ENCODE measurements at regions not wholly inside any gene's neighbourhood (a gene's known extent, or its start where the extent isn't known, plus 50 kb on each side); places are given as distances from the start of the nearest gene placed in this dataset.

DNA sequence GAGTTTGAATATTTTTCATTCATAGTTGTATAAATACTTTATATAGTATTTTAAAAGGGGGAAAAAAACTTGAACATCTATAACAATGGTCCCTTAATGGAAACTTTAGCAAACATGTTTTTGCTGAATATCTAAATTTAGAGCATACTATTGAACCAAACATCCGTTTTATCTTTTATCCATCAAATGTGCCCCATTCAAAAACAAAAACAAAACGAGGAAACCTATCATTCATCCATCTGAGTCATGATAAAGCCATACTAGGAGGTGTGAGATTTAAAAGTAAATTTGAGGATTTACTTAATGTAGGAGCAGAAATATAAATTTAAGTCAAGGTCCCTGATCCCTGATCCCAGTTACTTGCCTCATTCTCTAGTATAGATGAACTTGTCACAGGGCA, 463.6 kb upstream of the MDFIC2 start:
- intact Hi-C loops (cut with micrococcal nuclease; ENCODE audit: unreplicated experiment) = no loop called here
- DNase-seq = no peak
- H3K4me3 Mint-ChIP-seq (ENCODE audit: unreplicated experiment) = no peak overlapping the region
- TF ChIP-seq, protein P1, sequence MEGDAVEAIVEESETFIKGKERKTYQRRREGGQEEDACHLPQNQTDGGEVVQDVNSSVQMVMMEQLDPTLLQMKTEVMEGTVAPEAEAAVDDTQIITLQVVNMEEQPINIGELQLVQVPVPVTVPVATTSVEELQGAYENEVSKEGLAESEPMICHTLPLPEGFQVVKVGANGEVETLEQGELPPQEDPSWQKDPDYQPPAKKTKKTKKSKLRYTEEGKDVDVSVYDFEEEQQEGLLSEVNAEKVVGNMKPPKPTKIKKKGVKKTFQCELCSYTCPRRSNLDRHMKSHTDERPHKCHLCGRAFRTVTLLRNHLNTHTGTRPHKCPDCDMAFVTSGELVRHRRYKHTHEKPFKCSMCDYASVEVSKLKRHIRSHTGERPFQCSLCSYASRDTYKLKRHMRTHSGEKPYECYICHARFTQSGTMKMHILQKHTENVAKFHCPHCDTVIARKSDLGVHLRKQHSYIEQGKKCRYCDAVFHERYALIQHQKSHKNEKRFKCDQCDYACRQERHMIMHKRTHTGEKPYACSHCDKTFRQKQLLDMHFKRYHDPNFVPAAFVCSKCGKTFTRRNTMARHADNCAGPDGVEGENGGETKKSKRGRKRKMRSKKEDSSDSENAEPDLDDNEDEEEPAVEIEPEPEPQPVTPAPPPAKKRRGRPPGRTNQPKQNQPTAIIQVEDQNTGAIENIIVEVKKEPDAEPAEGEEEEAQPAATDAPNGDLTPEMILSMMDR (IDR thresholded peaks at IDR 0.05; ENCODE audit: insufficient read depth in 1 of 2, low read depth in 1 of 2, low read length in 1 of 2, severe bottlenecking in 1 of 2, unreplicated experiment in 1 of 2) = no peak
- Histone ChIP-seq H3K36me3 (ENCODE audit: control insufficient read depth, insufficient read depth, low read length) (no peaks in the 10 kb centered on the region), H3K27me3 (replicated peaks; ENCODE audit: control insufficient read depth, insufficient read depth, low read length) (no peaks in the 10 kb centered on the region; the same call in 1 of the 2 replicates), H3K4me3 (ENCODE audit: low read depth, low read length) (no peak overlapping the region), H3K4me1 (no peaks in the 10 kb centered on the region), H3K9me3 (no peaks in the 10 kb centered on the region)
- H3K9me3 Mint-ChIP-seq (ENCODE audit: unreplicated experiment) = no peaks in the 10 kb centered on the region
- H3K27me3 Mint-ChIP-seq (ENCODE audit: insufficient read depth, unreplicated experiment) = peaks cover 5% of the 10 kb centered on the region
- no peak overlapping the region for H3K27ac Mint-ChIP-seq (ENCODE audit: unreplicated experiment)
- no peaks in the 10 kb centered on the region for H3K4me1 Mint-ChIP-seq (ENCODE audit: low read depth, unreplicated experiment)
- CTCF ChIA-PET = no interaction called here
- BruUV-seq (replicated peaks) = no TSS peak
- no peaks in the 10 kb centered on the region for H3K36me3 Mint-ChIP-seq (ENCODE audit: insufficient read depth, unreplicated experiment)
- POLR2A ChIA-PET = no interaction called here

DNA sequence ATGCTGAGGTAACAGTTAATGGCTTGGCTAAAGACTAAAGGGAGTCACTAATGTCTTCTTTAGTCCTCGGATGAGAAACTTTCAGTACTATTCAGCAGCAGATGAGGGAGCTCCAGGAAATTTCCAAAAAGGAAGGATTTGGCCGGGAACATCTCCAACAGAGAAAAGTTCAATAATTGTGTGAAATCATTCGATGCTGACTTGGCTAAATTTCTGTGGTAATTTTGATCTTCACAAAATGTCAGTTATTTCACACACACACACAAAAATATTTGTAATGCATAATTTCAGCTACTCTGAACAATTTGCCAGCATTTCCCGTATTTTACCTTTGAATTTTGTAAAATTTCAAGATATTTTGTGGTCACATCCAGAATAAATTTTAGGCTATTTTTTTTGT, 462.8 kb upstream of the MDFIC2 start:
- ChIA-PET POLR2A (no interaction called here), CTCF (no interaction called here)
- Mint-ChIP-seq H3K4me1 (ENCODE audit: low read depth, unreplicated experiment) (no peaks in the 10 kb centered on the region), H3K36me3 (ENCODE audit: insufficient read depth, unreplicated experiment) (no peaks in the 10 kb centered on the region), H3K9me3 (ENCODE audit: unreplicated experiment) (no peaks in the 10 kb centered on the region), H3K4me3 (ENCODE audit: unreplicated experiment) (no peak overlapping the region), H3K27ac (ENCODE audit: unreplicated experiment) (no peak overlapping the region), H3K27me3 (ENCODE audit: insufficient read depth, unreplicated experiment) (peaks cover 5% of the 10 kb centered on the region)
- DNase-seq = no peak
- H3K36me3 ChIP-seq (ENCODE audit: control insufficient read depth, insufficient read depth, low read length) = no peaks in the 10 kb centered on the region
- no peaks in the 10 kb centered on the region for H3K27me3 ChIP-seq (replicated peaks; ENCODE audit: control insufficient read depth, insufficient read depth, low read length)
- H3K9me3 ChIP-seq = no peaks in the 10 kb centered on the region
- H3K4me1 ChIP-seq = no peaks in the 10 kb centered on the region
- intact Hi-C loops (cut with micrococcal nuclease; ENCODE audit: unreplicated experiment) = no loop called here
- H3K4me3 ChIP-seq (ENCODE audit: low read depth, low read length) = no peak overlapping the region
- TF ChIP-seq, protein P1 (IDR thresholded peaks at IDR 0.05; ENCODE audit: insufficient read depth in 1 of 2, low read depth in 1 of 2, low read length in 1 of 2, severe bottlenecking in 1 of 2, unreplicated experiment in 1 of 2) = no peak
- no TSS peak for BruUV-seq (replicated peaks)

DNA sequence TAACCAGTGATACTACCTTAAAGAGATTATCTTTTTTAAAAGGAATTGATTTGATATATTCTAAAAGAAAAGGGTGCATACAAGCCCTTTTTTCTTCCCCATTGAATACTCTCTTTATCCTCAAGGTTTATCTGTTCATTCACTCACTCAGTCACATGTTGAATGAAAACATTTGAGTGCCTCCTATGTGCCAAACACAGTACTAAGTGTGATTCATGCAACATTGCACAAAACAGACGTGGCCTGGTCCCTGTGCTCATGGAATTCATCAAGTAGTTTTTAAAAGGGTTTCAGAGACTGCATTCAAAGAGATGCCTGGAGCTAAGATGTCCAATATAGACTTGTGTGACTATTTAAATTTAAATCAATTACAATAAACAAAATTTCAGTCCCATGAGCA, 462.2 kb upstream of the MDFIC2 start:
- ChIA-PET CTCF (no interaction called here), POLR2A (no interaction called here)
- H3K4me1 ChIP-seq = no peaks in the 10 kb centered on the region
- no peak for DNase-seq
- H3K4me3 ChIP-seq (ENCODE audit: low read depth, low read length) = no peak overlapping the region
- H3K9me3 Mint-ChIP-seq (ENCODE audit: unreplicated experiment) = no peaks in the 10 kb centered on the region
- no peaks in the 10 kb centered on the region for H3K4me1 Mint-ChIP-seq (ENCODE audit: low read depth, unreplicated experiment)
- H3K9me3 ChIP-seq = no peaks in the 10 kb centered on the region
- H3K27ac Mint-ChIP-seq (ENCODE audit: unreplicated experiment) = no peak overlapping the region
- H3K27me3 Mint-ChIP-seq (ENCODE audit: insufficient read depth, unreplicated experiment) = peaks cover 5% of the 10 kb centered on the region
- intact Hi-C loops (cut with micrococcal nuclease; ENCODE audit: unreplicated experiment) = no loop called here
- H3K36me3 Mint-ChIP-seq (ENCODE audit: insufficient read depth, unreplicated experiment) = no peaks in the 10 kb centered on the region
- TF ChIP-seq, protein P1 (IDR thresholded peaks at IDR 0.05; ENCODE audit: insufficient read depth in 1 of 2, low read depth in 1 of 2, low read length in 1 of 2, severe bottlenecking in 1 of 2, unreplicated experiment in 1 of 2) = no peak
- no TSS peak for BruUV-seq (replicated peaks)
- no peak overlapping the region for H3K4me3 Mint-ChIP-seq (ENCODE audit: unreplicated experiment)
- no peaks in the 10 kb centered on the region for H3K36me3 ChIP-seq (ENCODE audit: control insufficient read depth, insufficient read depth, low read length)
- H3K27me3 ChIP-seq (replicated peaks; ENCODE audit: control insufficient read depth, insufficient read depth, low read length) = no peaks in the 10 kb centered on the region

Measured in Caco-2 (cell line).